GM23338 (cell line): ENCODE measurements at regions not wholly inside any gene's neighbourhood (a gene's known extent, or its start where the extent isn't known, plus 50 kb on each side); places are given as distances from the start of the nearest gene placed in this dataset.

Experiments
- ATAC-seq: fragments of 200-7000 bp; cut with Tn5 transposase; 3 replicates; pipeline ENCODE4 v1.9.1; 2020
- DNase-seq: peaks from one replicate; pipeline ENCODE4 v3.0.0-alpha.2; 2015; ENCODE audit warnings: low spot score
- H2AFZ ChIP-seq: fragments of 200-600 bp; sonication (generic); 2 replicates; pipeline ENCODE4 v1.8.0; 2016; ENCODE audit warnings: antibody characterized with exemption, mild to moderate bottlenecking, moderate library complexity
- H3F3A ChIP-seq: fragments of 200-600 bp; sonication (generic); replicated peaks from 2 replicates; pipeline ENCODE4 v1.8.0; 2017; ENCODE audit warnings: antibody characterized with exemption, mixed run types, low read depth
- H3K27ac ChIP-seq: fragments of 200-600 bp; sonication (generic); 2 replicates; pipeline ENCODE4 v1.6.1; 2016; ENCODE audit warnings: low read depth
- H3K27me3 ChIP-seq: fragments of 200-600 bp; sonication (generic); 2 replicates; pipeline ENCODE4 v1.8.0; 2016; ENCODE audit warnings: mild to moderate bottlenecking, mixed run types, moderate library complexity; ENCODE audit not compliant: insufficient read depth
- H3K36me3 ChIP-seq: fragments of 200-600 bp; sonication (generic); 2 replicates; pipeline ENCODE4 v1.8.0; 2016; ENCODE audit warnings: mild to moderate bottlenecking; ENCODE audit not compliant: insufficient read depth
- H3K4me1 ChIP-seq: fragments of 200-600 bp; sonication (generic); 2 replicates; pipeline ENCODE4 v1.8.0; 2016; ENCODE audit warnings: mild to moderate bottlenecking, moderate library complexity; ENCODE audit not compliant: insufficient read depth
- H3K4me2 ChIP-seq: fragments of 200-600 bp; sonication (generic); 2 replicates; pipeline ENCODE4 v1.7.1; 2017; ENCODE audit warnings: mixed run types
- H3K4me3 ChIP-seq: fragments of 200-600 bp; sonication (generic); 2 replicates; pipeline ENCODE4 v1.6.1; 2016; ENCODE audit warnings: mixed run types
- H3K79me2 ChIP-seq: fragments of 200-600 bp; sonication (generic); replicated peaks from 2 replicates; pipeline ENCODE4 v1.8.0; 2017; ENCODE audit warnings: mild to moderate bottlenecking; ENCODE audit not compliant: insufficient read depth
- H3K9me2 ChIP-seq: fragments of 200-600 bp; sonication (generic); 2 replicates; pipeline ENCODE4 v1.8.0; 2017; ENCODE audit not compliant: insufficient read depth
- H4K20me1 ChIP-seq: fragments of 200-600 bp; sonication (generic); replicated peaks from 2 replicates; pipeline ENCODE4 v1.8.0; 2017; ENCODE audit warnings: mild to moderate bottlenecking; ENCODE audit not compliant: insufficient read depth
- H3K27ac Mint-ChIP-seq: 2 replicates; pipeline ENCODE4 v1.8.0; 2020; ENCODE audit warnings: inconsistent platforms, mild to moderate bottlenecking, moderate library complexity, mixed read lengths
- H3K27me3 Mint-ChIP-seq: 3 replicates; pipeline ENCODE4 v1.8.0; 2022; ENCODE audit warnings: low read depth, mild to moderate bottlenecking, moderate library complexity, mixed read lengths, inconsistent platforms; ENCODE audit not compliant: insufficient read depth, poor library complexity
- H3K36me3 Mint-ChIP-seq: 3 replicates; pipeline ENCODE4 v1.8.0; 2021; ENCODE audit warnings: low read depth, mild to moderate bottlenecking, inconsistent platforms, moderate library complexity, mixed read lengths
- H3K4me1 Mint-ChIP-seq: 3 replicates; pipeline ENCODE4 v1.8.0; 2020; ENCODE audit warnings: mild to moderate bottlenecking, inconsistent platforms, mixed read lengths
- H3K4me3 Mint-ChIP-seq: 3 replicates; pipeline ENCODE4 v1.8.0; 2021; ENCODE audit warnings: moderate library complexity, mild to moderate bottlenecking, inconsistent platforms, mixed read lengths
- H3K9me3 Mint-ChIP-seq: 3 replicates; pipeline ENCODE4 v1.8.0; 2020; ENCODE audit warnings: moderate library complexity, mild to moderate bottlenecking, inconsistent platforms, mixed read lengths
- CREB1 ChIP-seq: fragments of 250-450 bp; sonication (Bioruptor Pico); IDR thresholded peaks from 2 replicates; pipeline ENCODE4 v1.5.0; 2020; ENCODE audit warnings: low read depth, mild to moderate bottlenecking, moderate library complexity
- EZH2 ChIP-seq: fragments of 200-600 bp; sonication (generic); IDR thresholded peaks from one replicate; pipeline ENCODE4 v1.8.0; 2017; ENCODE audit warnings: antibody characterized with exemption, mild to moderate bottlenecking, low read depth; ENCODE audit not compliant: unreplicated experiment
- NANOG ChIP-seq: IDR thresholded peaks from 2 replicates; pipeline ENCODE4 v1.6.1; 2016; ENCODE audit warnings: antibody characterized with exemption, borderline replicate concordance
- STAT1 ChIP-seq: IDR thresholded peaks from one replicate; pipeline ENCODE4 v1.6.1; 2016; ENCODE audit warnings: antibody characterized with exemption; ENCODE audit not compliant: unreplicated experiment
- ZNF114 ChIP-seq: fragments of 250-450 bp; sonication (Bioruptor Pico); IDR thresholded peaks from 2 replicates; pipeline ENCODE4 v1.5.0; 2020; ENCODE audit warnings: mild to moderate bottlenecking, moderate library complexity
- TF ChIP-seq, protein P1 (sequence below), 2 experiments: fragments of 200-600 bp in 1 of 2; sonication (generic) in 1 of 2; conservative IDR thresholded peaks; 2 replicates each; pipeline versions ENCODE4 v1.5.1 to v1.6.1; 2016 to 2017; ENCODE audit warnings: antibody characterized with exemption in 2 of 2, low read depth in 2 of 2, mild to moderate bottlenecking in 2 of 2, moderate library complexity in 1 of 2
- TF ChIP-seq, protein P2 (sequence below): IDR thresholded peaks from 2 replicates; pipeline ENCODE4 v1.6.1; 2016; ENCODE audit warnings: antibody characterized with exemption

DNA sequence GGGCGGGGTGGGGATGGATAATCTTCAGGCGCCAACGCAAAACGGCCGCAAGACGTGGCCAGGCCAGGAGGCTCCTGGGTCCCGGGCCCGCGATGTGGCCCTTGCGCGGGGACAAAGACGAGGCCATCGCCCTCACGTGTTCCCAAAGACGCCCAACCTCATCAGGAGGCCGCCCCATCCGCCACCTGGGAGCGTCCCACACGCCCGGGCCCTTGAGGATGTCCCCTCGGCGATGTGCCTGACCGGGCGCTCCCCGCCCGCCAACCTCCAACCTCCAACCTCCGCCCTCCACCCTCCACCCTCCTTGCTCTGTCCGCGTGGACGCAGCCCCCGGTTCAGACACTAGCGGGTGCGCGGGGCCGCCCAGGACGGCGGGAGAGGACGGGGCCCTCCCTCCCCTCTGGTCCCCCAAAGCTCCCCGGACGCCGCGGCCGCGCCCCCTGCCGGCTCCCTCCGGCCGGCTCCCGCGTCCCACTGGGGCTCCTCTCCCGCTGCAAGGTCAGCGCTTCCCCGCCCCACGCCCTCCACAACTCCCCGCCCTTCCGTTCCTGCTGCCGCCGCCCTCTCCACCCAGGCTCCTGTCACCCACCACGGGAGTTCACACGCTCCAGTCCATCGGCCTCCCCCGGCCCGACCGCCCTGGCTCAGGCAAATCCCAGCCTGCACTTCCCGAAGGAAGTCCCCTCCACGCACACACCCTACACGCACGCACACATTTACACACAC, 250.8 kb upstream of the RPL38 start:
- H3F3A ChIP-seq, result no peaks in the 10 kb centered on the region
- TF ChIP-seq EZH2 (no peak), ZNF114 (no peak)
- TF ChIP-seq, protein P1, sequence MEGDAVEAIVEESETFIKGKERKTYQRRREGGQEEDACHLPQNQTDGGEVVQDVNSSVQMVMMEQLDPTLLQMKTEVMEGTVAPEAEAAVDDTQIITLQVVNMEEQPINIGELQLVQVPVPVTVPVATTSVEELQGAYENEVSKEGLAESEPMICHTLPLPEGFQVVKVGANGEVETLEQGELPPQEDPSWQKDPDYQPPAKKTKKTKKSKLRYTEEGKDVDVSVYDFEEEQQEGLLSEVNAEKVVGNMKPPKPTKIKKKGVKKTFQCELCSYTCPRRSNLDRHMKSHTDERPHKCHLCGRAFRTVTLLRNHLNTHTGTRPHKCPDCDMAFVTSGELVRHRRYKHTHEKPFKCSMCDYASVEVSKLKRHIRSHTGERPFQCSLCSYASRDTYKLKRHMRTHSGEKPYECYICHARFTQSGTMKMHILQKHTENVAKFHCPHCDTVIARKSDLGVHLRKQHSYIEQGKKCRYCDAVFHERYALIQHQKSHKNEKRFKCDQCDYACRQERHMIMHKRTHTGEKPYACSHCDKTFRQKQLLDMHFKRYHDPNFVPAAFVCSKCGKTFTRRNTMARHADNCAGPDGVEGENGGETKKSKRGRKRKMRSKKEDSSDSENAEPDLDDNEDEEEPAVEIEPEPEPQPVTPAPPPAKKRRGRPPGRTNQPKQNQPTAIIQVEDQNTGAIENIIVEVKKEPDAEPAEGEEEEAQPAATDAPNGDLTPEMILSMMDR (conservative IDR thresholded peaks at IDR 0.05; ENCODE audit: low read depth in 2 of 2), result peak; percentile 51 to 69
- peak overlapping the region; percentile 99 for H2AFZ ChIP-seq
- H3K36me3 ChIP-seq, result no peaks in the 10 kb centered on the region
- Mint-ChIP-seq H3K36me3 (no peaks in the 10 kb centered on the region), H3K9me3 (no peaks in the 10 kb centered on the region), H3K4me3 (peak overlapping the region; percentile 71; the same call in 2 of the 3 replicates), H3K27ac (no peak overlapping the region), H3K4me1 (peaks cover 13% of the 10 kb centered on the region), H3K27me3 (peaks cover 10% of the 10 kb centered on the region)
- no peak overlapping the region for H3K27ac ChIP-seq
- peak overlapping the region; percentile 89 for H3K4me2 ChIP-seq
- H3K9me2 ChIP-seq, result no peaks in the 10 kb centered on the region
- no peaks in the 10 kb centered on the region for H4K20me1 ChIP-seq
- H3K4me3 ChIP-seq, result peak overlapping the region; percentile 72
- ATAC-seq (peak; percentile 74), DNase-seq (peak; percentile 71)
- H3K79me2 ChIP-seq, result no peaks in the 10 kb centered on the region
- H3K27me3 ChIP-seq, result peaks cover 27% of the 10 kb centered on the region
- H3K4me1 ChIP-seq, result peaks cover 8% of the 10 kb centered on the region

GRCh38 chr17:73953206-73954033, 250.1 kb upstream of the RPL38 start:
- Histone ChIP-seq H3K9me2 (no peaks in the 10 kb centered on the region), H3K27me3 (peaks cover 27% of the 10 kb centered on the region), H3K27ac (no peak overlapping the region), H3K36me3 (no peaks in the 10 kb centered on the region), H3K4me1 (peaks cover 8% of the 10 kb centered on the region), H3K4me2 (peak overlapping the region; percentile 89), H3K79me2 (no peaks in the 10 kb centered on the region), H4K20me1 (no peaks in the 10 kb centered on the region), H3F3A (no peaks in the 10 kb centered on the region), H3K4me3 (peak overlapping the region; percentile 72), H2AFZ (peak overlapping the region; percentile 99)
- ATAC-seq (no peak), DNase-seq (no peak)
- H3K9me3 Mint-ChIP-seq, result no peaks in the 10 kb centered on the region
- peaks cover 10% of the 10 kb centered on the region for H3K27me3 Mint-ChIP-seq
- no peak overlapping the region for H3K27ac Mint-ChIP-seq
- TF ChIP-seq STAT1, result no peak
- TF ChIP-seq NANOG, result no peak
- TF ChIP-seq, protein P2, sequence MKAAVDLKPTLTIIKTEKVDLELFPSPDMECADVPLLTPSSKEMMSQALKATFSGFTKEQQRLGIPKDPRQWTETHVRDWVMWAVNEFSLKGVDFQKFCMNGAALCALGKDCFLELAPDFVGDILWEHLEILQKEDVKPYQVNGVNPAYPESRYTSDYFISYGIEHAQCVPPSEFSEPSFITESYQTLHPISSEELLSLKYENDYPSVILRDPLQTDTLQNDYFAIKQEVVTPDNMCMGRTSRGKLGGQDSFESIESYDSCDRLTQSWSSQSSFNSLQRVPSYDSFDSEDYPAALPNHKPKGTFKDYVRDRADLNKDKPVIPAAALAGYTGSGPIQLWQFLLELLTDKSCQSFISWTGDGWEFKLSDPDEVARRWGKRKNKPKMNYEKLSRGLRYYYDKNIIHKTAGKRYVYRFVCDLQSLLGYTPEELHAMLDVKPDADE, result no peak
- no peak for TF ChIP-seq CREB1
- H3K4me3 Mint-ChIP-seq, result no peak overlapping the region
- peaks cover 13% of the 10 kb centered on the region for H3K4me1 Mint-ChIP-seq
- no peaks in the 10 kb centered on the region for H3K36me3 Mint-ChIP-seq
